ENCODE measurements at regions not wholly inside any gene's neighbourhood (a gene's known extent, or its start where the extent isn't known, plus 50 kb on each side); places are given as distances from the start of the nearest gene placed in this dataset.
"Not testable (repeated sequence)": the region's sequence is repeated elsewhere in the genome, so short reads cannot be mapped to it uniquely, and the experiment has no call there.

- H3K9ac ChIP-seq (replicated peaks in 1 of 4; ENCODE audit: extremely low read depth in 1 of 4, low read depth in 3 of 4, low read length in 3 of 4); H2BK120ac ChIP-seq (replicated peaks; ENCODE audit: low read depth, low read length); H2BK12ac ChIP-seq (ENCODE audit: low read depth, low read length); H3K79me2 ChIP-seq (ENCODE audit: control insufficient read depth in 1 of 2, insufficient read depth in 2 of 2, low read length in 2 of 2); H2BK20ac ChIP-seq (ENCODE audit: low read length); H3K36me3 ChIP-seq (ENCODE audit: control insufficient read depth in 2 of 4, insufficient read depth in 4 of 4, low read length in 3 of 4); H3K14ac ChIP-seq (ENCODE audit: insufficient read length); H4K8ac ChIP-seq (ENCODE audit: extremely low read depth, insufficient read depth, low read length); H2AK5ac ChIP-seq (ENCODE audit: low read depth, low read length); FAIRE-seq; POLR2A ChIA-PET (ENCODE audit: partially characterized antibody); H3K23me2 ChIP-seq (ENCODE audit: low read depth, low read length); H3K79me1 ChIP-seq (ENCODE audit: low read depth, low read length); DNase-seq (ENCODE audit: low read depth in 1 of 2, low spot score in 2 of 2); H3K27ac ChIP-seq (ENCODE audit: low read depth, low read length); H3K9me3 ChIP-seq (ENCODE audit: insufficient read depth in 2 of 2, low read depth in 1 of 2, low read length in 1 of 2); H2AFZ ChIP-seq (ENCODE audit: low read length); H2BK5ac ChIP-seq (ENCODE audit: low read depth, low read length); H4K91ac ChIP-seq (replicated peaks; ENCODE audit: insufficient read length, low read length); H3K4me1 ChIP-seq (replicated peaks in 1 of 4; ENCODE audit: control insufficient read depth in 3 of 4, insufficient read depth in 4 of 4, low read length in 3 of 4); H3K4me3 ChIP-seq (ENCODE audit: extremely low read depth in 1 of 4, insufficient read depth in 2 of 4, low read depth in 3 of 4, low read length in 4 of 4); H4K20me1 ChIP-seq (replicated peaks in 1 of 2; ENCODE audit: control insufficient read depth in 1 of 2, insufficient read depth in 2 of 2, low read length in 2 of 2); H4K5ac ChIP-seq (ENCODE audit: insufficient read length, low read depth, low read length); H2BK15ac ChIP-seq (ENCODE audit: low read length); H3K56ac ChIP-seq (replicated peaks; ENCODE audit: insufficient read length, low read depth, low read length); H3K4me2 ChIP-seq (ENCODE audit: insufficient read depth in 1 of 2, low read depth in 2 of 2, low read length in 2 of 2); CTCF ChIA-PET (ENCODE audit: partially characterized antibody); H3K27me3 ChIP-seq (replicated peaks in 1 of 4; ENCODE audit: control insufficient read depth in 3 of 4, extremely low read depth in 1 of 4, insufficient read depth in 3 of 4, low read length in 3 of 4); H3K18ac ChIP-seq (ENCODE audit: extremely low read depth, low read length); H3K23ac ChIP-seq (ENCODE audit: insufficient read length); H3K4ac ChIP-seq (replicated peaks; ENCODE audit: insufficient read length, low read depth, low read length): not testable (repeated sequence)
- WGBS, 2 experiments (ENCODE audit: extremely low coverage in 1 of 2, insufficient coverage in 1 of 2, insufficient read length in 1 of 2, insufficient replicate concordance in 2 of 2, low coverage in 1 of 2, low lambda C conversion rate in 2 of 2, missing lambda C conversion rate in 1 of 2) = 97% methylated on average over 3 of the region's 3 CpGs; no CpG with 5 or more reads in 1 of the 2 experiments
Measured at GRCh38 chr4:184918799-184919198, 93.0 kb upstream of the ACSL1 start.

Data from H1 (cell line).